Lower leg skin (tissue), 3 donors: ENCODE measurements at regions not wholly inside any gene's neighbourhood (a gene's known extent, or its start where the extent isn't known, plus 50 kb on each side); places are given as distances from the start of the nearest gene placed in this dataset.

ENCODE experiments used
- CTCF ChIP-seq, 3 donors: fragments of 450-650 bp; IDR thresholded peaks; one replicate each; pipeline ENCODE4 v1.5.1; 2016; ENCODE audit warnings: antibody characterized with exemption in 3 of 3, mild to moderate bottlenecking in 3 of 3, moderate library complexity in 2 of 3
- POLR2A ChIP-seq, 2 donors: fragments of 450-650 bp; IDR thresholded peaks; one replicate each; pipeline ENCODE4 v1.6.1; 2016 to 2017; ENCODE audit warnings: antibody characterized with exemption in 2 of 2, mild to moderate bottlenecking in 1 of 2, moderate library complexity in 1 of 2

DNA sequence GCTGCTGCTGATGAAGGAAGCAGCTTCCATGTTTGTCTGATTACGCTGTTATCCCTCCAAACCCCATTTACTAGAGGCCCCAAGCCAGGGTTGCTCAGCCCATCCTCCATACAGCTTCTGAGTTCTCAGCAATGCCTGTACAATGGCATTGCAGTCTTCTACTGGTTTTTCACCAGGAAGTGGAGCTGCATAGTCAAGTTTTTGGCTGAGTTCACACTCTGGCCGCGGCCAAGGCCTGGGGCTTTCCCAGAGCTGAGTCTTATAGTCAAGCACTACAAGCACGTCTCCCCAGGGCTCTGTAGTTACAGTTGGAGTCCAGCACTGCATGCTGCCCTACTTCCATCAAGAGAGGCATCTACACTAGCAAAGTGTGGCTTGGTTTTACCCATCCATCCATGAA is 182.5 kb downstream of the POU4F1 start:
- TF ChIP-seq POLR2A (IDR thresholded peaks at IDR 0.05), result no peak
- no peak for TF ChIP-seq CTCF (IDR thresholded peaks at IDR 0.05)
